Endothelial cell of umbilical vein (primary cell): ENCODE measurements at regions not wholly inside any gene's neighbourhood (a gene's known extent, or its start where the extent isn't known, plus 50 kb on each side); places are given as distances from the start of the nearest gene placed in this dataset.
A peak's percentile ranks its signal among the peaks of the same experiment; 100 is the strongest.

ENCODE experiments used
- BruUV-seq: library from RNA; stranded (reverse); fragments of 400-500 nt; replicated peaks from 2 replicates; lab custom pipeline; 2021; lab: Mats Ljungman, UMichigan
- CTCF ChIA-PET: fragments of 300-600, 350-600 bp; sonication (Branson Sonifier 250); formaldehyde crosslinking; loops from one replicate; lab custom pipeline; 2021; ENCODE audit warnings: antibody characterized with exemption, inconsistent platforms; lab: Charles Lee
- POLR2A ChIA-PET: fragments of 300-600, 350-600 bp; sonication (Branson Sonifier 250); formaldehyde crosslinking; loops from one replicate; lab custom pipeline; 2021; ENCODE audit warnings: antibody characterized with exemption, inconsistent platforms; lab: Charles Lee
- DNase-seq: peaks from one replicate; pipeline ENCODE4 v3.0.0-alpha.2; 2011; ENCODE audit warnings: low read depth, low spot score
- FAIRE-seq: peaks from 2 replicates; lab custom pipeline; 2011; peaks lifted over from hg19 to GRCh38; lab: Jason Lieb, UNC
- H2AFZ ChIP-seq: 2 replicates; pipeline ENCODE4 v1.6.0; 2012; ENCODE audit warnings: low read depth, low read length, control low read depth, inconsistent platforms
- H3K27ac ChIP-seq: 2 replicates; pipeline ENCODE4 v1.5.1; 2011; ENCODE audit warnings: low read depth, mild to moderate bottlenecking, control low read depth, low read length, moderate library complexity; ENCODE audit not compliant: insufficient read depth
- H3K27me3 ChIP-seq, 2 experiments: 2 replicates each; pipeline versions ENCODE4 v1.6.0 to v1.6.1; 2011; ENCODE audit warnings: low read length in 2 of 2, mixed read lengths in 1 of 2; ENCODE audit not compliant: control insufficient read depth in 2 of 2, insufficient read depth in 2 of 2
- H3K36me3 ChIP-seq, 2 experiments: 2 replicates in 1 of 2; 3 replicates in 1 of 2; pipeline ENCODE4 v1.5.1; 2011; ENCODE audit warnings: low read length in 2 of 2, mild to moderate bottlenecking in 1 of 2, moderate library complexity in 1 of 2; ENCODE audit not compliant: control insufficient read depth in 2 of 2, insufficient read depth in 2 of 2; ENCODE audit errors: extremely low read depth in 1 of 2
- H3K4me1 ChIP-seq: 3 replicates; pipeline ENCODE4 v1.5.1; 2011; ENCODE audit warnings: mild to moderate bottlenecking, low read length; ENCODE audit not compliant: control insufficient read depth, insufficient read depth; ENCODE audit errors: extremely low read depth
- H3K4me2 ChIP-seq: 2 replicates; pipeline ENCODE4 v1.6.1; 2011; ENCODE audit warnings: low read length, control low read depth, mixed read lengths; ENCODE audit not compliant: insufficient read depth
- H3K4me3 ChIP-seq, 3 experiments: fragments of 200-600 bp in 1 of 3; sonication (generic), shearing (Covaris generic) in 1 of 3; replicated peaks in 1 of 3; 2 replicates each; pipeline ENCODE4 v1.5.1; 2011 to 2016; ENCODE audit warnings: control low read depth in 3 of 3, low read length in 3 of 3, mild to moderate bottlenecking in 2 of 3, inconsistent platforms in 1 of 3, low read depth in 1 of 3, moderate library complexity in 1 of 3; ENCODE audit not compliant: insufficient read depth in 1 of 3
- H3K79me2 ChIP-seq: 2 replicates; pipeline ENCODE4 v1.6.0; 2012; ENCODE audit warnings: low read length, inconsistent platforms; ENCODE audit not compliant: control insufficient read depth, insufficient read depth
- H3K9ac ChIP-seq: replicated peaks from 2 replicates; pipeline ENCODE3; 2011; ENCODE audit warnings: low read length, control low read depth; ENCODE audit not compliant: insufficient read depth; ENCODE audit errors: extremely low read depth
- H3K9me1 ChIP-seq: replicated peaks from 3 replicates; pipeline ENCODE4 v1.6.0; 2011; ENCODE audit warnings: mild to moderate bottlenecking, low read length; ENCODE audit not compliant: control insufficient read depth, insufficient read depth; ENCODE audit errors: extremely low read depth
- H3K9me3 ChIP-seq: replicated peaks from 2 replicates; pipeline ENCODE4 v1.5.1; 2012; ENCODE audit warnings: low read length, inconsistent platforms; ENCODE audit not compliant: control insufficient read depth, insufficient read depth
- H4K20me1 ChIP-seq: replicated peaks from 2 replicates; pipeline ENCODE3; 2011; ENCODE audit warnings: mild to moderate bottlenecking, low read length; ENCODE audit not compliant: control insufficient read depth, insufficient read depth; ENCODE audit errors: extremely low read depth
- FOS ChIP-seq: IDR thresholded peaks from 2 replicates; pipeline ENCODE4 v1.6.1; 2011; ENCODE audit warnings: mild to moderate bottlenecking, low read length, moderate library complexity, borderline replicate concordance; ENCODE audit not compliant: insufficient read depth
- GATA2 ChIP-seq: IDR thresholded peaks from 2 replicates; pipeline ENCODE4 v1.7.0; 2011; ENCODE audit warnings: low read depth, mild to moderate bottlenecking, moderate library complexity, mixed read lengths, low read length; ENCODE audit not compliant: insufficient read length, insufficient read depth
- JUN ChIP-seq: IDR thresholded peaks from 2 replicates; pipeline ENCODE4 v1.6.1; 2011; ENCODE audit warnings: borderline replicate concordance, low read depth; ENCODE audit not compliant: insufficient read length, insufficient read depth
- MYC ChIP-seq: IDR thresholded peaks from one replicate; pipeline ENCODE4 v1.6.1; 2011; ENCODE audit warnings: mild to moderate bottlenecking, low read depth, low read length
- POLR2A ChIP-seq: IDR thresholded peaks from 2 replicates; pipeline ENCODE4 v1.6.1; 2012; ENCODE audit warnings: low read depth, mild to moderate bottlenecking, control low read depth, low read length
- POLR2AphosphoS5 ChIP-seq: IDR thresholded peaks from 2 replicates; pipeline ENCODE4 v1.6.1; 2012; ENCODE audit warnings: low read depth, mild to moderate bottlenecking, control low read depth, low read length, moderate library complexity; ENCODE audit not compliant: insufficient read depth
- dilution Hi-C: fragments of 300-500 bp; cut with MboI; formaldehyde crosslinking; loops from one replicate; pipeline ENCODE4 v1.15.0; 2019; ENCODE audit warnings: low sequenced_read_pairs; ENCODE audit not compliant: extremely low pct_ligation_motif_present
- intact Hi-C: fragments of 100-400 bp; cut with micrococcal nuclease; formaldehyde crosslinking; loops from one replicate; pipeline ENCODE4 v1.10.0; 2022
- TF ChIP-seq, protein P1 (sequence below), 2 donors: IDR thresholded peaks; 1 replicate in 1 of 2; 2 replicates in 1 of 2; pipeline ENCODE4 v1.5.1; 2011; ENCODE audit warnings: low read length in 2 of 2, mild to moderate bottlenecking in 2 of 2, moderate library complexity in 2 of 2, control low read depth in 1 of 2, inconsistent platforms in 1 of 2, low read depth in 1 of 2; ENCODE audit not compliant: insufficient read depth in 1 of 2; ENCODE audit errors: extremely low read depth in 1 of 2

GRCh38 chr6:11432713-11433450 is 104.7 kb upstream of the TMEM170B start:
- Histone ChIP-seq H3K4me2 (peak overlapping the region; percentile 20), H4K20me1 (no peaks in the 10 kb centered on the region), H3K9ac (peak overlapping the region; percentile 34), H3K4me3 (no peak overlapping the region), H3K27me3 (no peaks in the 10 kb centered on the region), H2AFZ (no peak overlapping the region), H3K79me2 (no peaks in the 10 kb centered on the region), H3K9me1 (no peaks in the 10 kb centered on the region), H3K9me3 (no peaks in the 10 kb centered on the region), H3K27ac (peak overlapping the region; percentile 38), H3K36me3 (no peaks in the 10 kb centered on the region), H3K4me1 (peaks cover 40% of the 10 kb centered on the region)
- TF ChIP-seq MYC (no peak), POLR2A (no peak), POLR2AphosphoS5 (no peak), JUN (peak; percentile 49)
- TF ChIP-seq, protein P1, sequence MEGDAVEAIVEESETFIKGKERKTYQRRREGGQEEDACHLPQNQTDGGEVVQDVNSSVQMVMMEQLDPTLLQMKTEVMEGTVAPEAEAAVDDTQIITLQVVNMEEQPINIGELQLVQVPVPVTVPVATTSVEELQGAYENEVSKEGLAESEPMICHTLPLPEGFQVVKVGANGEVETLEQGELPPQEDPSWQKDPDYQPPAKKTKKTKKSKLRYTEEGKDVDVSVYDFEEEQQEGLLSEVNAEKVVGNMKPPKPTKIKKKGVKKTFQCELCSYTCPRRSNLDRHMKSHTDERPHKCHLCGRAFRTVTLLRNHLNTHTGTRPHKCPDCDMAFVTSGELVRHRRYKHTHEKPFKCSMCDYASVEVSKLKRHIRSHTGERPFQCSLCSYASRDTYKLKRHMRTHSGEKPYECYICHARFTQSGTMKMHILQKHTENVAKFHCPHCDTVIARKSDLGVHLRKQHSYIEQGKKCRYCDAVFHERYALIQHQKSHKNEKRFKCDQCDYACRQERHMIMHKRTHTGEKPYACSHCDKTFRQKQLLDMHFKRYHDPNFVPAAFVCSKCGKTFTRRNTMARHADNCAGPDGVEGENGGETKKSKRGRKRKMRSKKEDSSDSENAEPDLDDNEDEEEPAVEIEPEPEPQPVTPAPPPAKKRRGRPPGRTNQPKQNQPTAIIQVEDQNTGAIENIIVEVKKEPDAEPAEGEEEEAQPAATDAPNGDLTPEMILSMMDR (IDR thresholded peaks at IDR 0.05; ENCODE audit: extremely low read depth in 1 of 2, insufficient read depth in 1 of 2, low read depth in 1 of 2, low read length in 2 of 2), result no peak
- BruUV-seq, result no TSS peak
- dilution Hi-C loops, result no loop called here
- DNase-seq, result peak; percentile 64
- FAIRE-seq, result no peak
- POLR2A ChIA-PET, result no interaction called here
- CTCF ChIA-PET, result interaction anchor here (0.6 to 1.5 kb wide), 7 partner anchors 18 to 266 kb away, joined by 3 to 5 read pairs (median 3); no protein-coding TSS in a partner anchor
- intact Hi-C loops, result loop anchor here (1.0 kb wide), 1 partner anchor 115 kb away; no protein-coding TSS in a partner anchor

GRCh38 chr6:11432091-11432490 is 105.5 kb upstream of the TMEM170B start:
- Histone ChIP-seq H3K9ac (no peak overlapping the region), H3K27ac (no peak overlapping the region), H3K79me2 (no peaks in the 10 kb centered on the region), H4K20me1 (no peaks in the 10 kb centered on the region), H2AFZ (no peak overlapping the region), H3K9me1 (no peaks in the 10 kb centered on the region), H3K36me3 (no peaks in the 10 kb centered on the region), H3K4me2 (no peak overlapping the region), H3K4me1 (peaks cover 42% of the 10 kb centered on the region), H3K4me3 (no peak overlapping the region), H3K9me3 (no peaks in the 10 kb centered on the region), H3K27me3 (no peaks in the 10 kb centered on the region)
- dilution Hi-C loops, result no loop called here
- TF ChIP-seq, protein P1 (IDR thresholded peaks at IDR 0.05; ENCODE audit: extremely low read depth in 1 of 2, insufficient read depth in 1 of 2, low read depth in 1 of 2, low read length in 2 of 2), result no peak
- no peak for TF ChIP-seq FOS
- no peak for TF ChIP-seq JUN
- no peak for TF ChIP-seq GATA2
- no peak for FAIRE-seq
- CTCF ChIA-PET, result interaction anchor here (1.5 kb wide), 1 partner anchor 65 kb away, joined by 5 read pairs; no protein-coding TSS in a partner anchor
- DNase-seq, result no peak
- POLR2A ChIA-PET, result no interaction called here
- BruUV-seq, result no TSS peak
- intact Hi-C loops, result no loop called here
